ENCODE measurements at regions not wholly inside any gene's neighbourhood (a gene's known extent, or its start where the extent isn't known, plus 50 kb on each side); places are given as distances from the start of the nearest gene placed in this dataset.
A peak's percentile ranks its signal among the peaks of the same experiment; 100 is the strongest.
"Not testable (repeated sequence)": the region's sequence is repeated elsewhere in the genome, so short reads cannot be mapped to it uniquely, and the experiment has no call there.

GRCh38 chr1:161444255-161444654 lies 61.0 kb upstream of the FCGR2A start:
- not testable (repeated sequence) for H3K36me3 ChIP-seq (ENCODE audit: insufficient read depth, low read length); H3K9me3 ChIP-seq (ENCODE audit: low read length); H3K4me2 ChIP-seq (ENCODE audit: low read length); H3K9me2 ChIP-seq (ENCODE audit: low read depth, low read length); H3K27me3 ChIP-seq (ENCODE audit: insufficient read depth, low read length); H2AFZ ChIP-seq (ENCODE audit: low read length); H3F3A ChIP-seq (ENCODE audit: insufficient read depth, low read length); H3K79me2 ChIP-seq (ENCODE audit: insufficient read depth, low read length); H3K27ac ChIP-seq (ENCODE audit: low read depth, low read length, poor library complexity, severe bottlenecking); H3K9ac ChIP-seq (ENCODE audit: low read length); H3K4me1 ChIP-seq (ENCODE audit: insufficient read depth, low read length, severe bottlenecking); H4K20me1 ChIP-seq (ENCODE audit: insufficient read depth, low read length); H3K4me3 ChIP-seq (ENCODE audit: low read depth, low read length, poor library complexity, severe bottlenecking)

DNA sequence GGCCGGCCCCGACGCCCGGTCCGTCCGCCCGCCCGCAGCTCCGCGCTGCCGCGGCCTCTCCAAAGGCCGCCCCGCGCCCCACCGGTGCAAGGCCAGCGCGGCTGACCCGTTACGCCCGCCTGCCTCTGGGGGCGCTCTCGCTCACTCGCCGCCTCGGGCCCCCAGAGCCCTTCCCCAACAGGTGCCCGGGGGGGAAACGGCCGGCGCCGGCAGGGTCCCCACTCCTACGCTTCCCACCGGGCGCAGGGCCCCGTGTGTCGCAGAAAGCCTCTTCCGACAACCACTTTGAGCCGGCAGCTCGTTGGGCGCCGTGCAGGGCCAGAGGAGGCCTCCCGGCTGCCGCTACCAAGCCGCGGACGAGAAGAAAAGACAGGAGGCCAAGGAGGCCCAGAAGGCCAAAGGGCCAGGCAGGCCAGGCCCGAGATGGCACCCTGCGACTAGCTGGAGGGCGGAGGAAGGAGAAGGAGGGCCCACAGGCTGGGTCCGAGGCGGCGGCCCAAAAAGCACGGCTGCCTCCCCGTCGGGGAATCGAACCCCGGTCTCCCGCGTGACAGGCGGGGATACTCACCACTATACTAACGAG lies 64.9 kb upstream of the FCGR2A start:
- H3K9me3 ChIP-seq (ENCODE audit: low read length) = no peaks in the 10 kb centered on the region

DNA sequence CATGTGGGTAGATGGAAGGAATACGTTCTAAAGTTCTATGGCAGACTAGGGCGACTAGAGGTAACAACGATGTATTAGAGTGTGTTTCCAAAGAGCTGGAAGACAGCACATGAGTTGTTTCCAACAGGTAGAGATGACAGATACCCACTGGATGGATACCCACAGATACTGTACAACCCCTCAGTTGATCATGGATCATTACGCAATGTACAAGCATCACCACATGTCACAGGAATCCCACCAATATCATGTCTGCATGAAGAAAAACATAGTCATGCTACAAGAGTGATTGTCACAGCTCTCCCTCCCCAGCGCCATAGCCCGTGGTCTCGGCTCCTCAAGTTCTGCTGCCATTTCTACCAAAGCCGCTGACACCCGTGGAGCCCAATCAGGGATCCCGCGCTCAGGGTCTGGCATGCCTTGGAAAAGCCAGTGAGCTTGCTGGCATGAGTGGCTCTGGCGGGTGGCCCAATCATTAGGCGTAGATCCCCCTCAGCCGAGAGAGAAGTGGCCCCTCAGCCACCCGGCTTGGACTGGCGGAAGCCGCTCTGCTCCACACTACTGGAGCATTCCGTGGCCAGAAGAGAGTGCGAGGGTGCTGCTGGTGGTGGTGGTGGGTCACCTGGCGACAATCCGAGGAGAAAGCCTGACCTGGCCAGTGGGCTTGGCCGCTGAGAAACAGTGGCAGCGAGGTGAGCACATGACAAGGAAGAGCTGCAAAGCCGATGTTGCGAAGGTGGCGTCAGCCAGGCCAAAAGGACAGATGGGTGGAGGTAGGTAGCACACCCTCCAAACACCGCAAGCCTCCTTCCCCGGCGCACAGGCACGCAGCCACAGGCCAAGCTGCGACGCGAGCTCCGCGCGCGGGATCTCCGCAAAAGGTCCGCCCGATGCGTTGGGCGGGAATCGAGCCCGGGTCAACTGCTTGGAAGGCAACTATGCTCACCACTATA lies 65.7 kb upstream of the FCGR2A start:
- H3K9me2 ChIP-seq (ENCODE audit: low read depth, low read length) = no peaks in the 10 kb centered on the region
- H3F3A ChIP-seq (ENCODE audit: insufficient read depth, low read length) = no peaks in the 10 kb centered on the region
- H3K4me3 ChIP-seq (ENCODE audit: low read depth, low read length, poor library complexity, severe bottlenecking) = peak overlapping the region; percentile 75
- H3K27ac ChIP-seq (ENCODE audit: low read depth, low read length, poor library complexity, severe bottlenecking) = peak overlapping the region; percentile 11
- H3K9me3 ChIP-seq (ENCODE audit: low read length) = no peaks in the 10 kb centered on the region
- H4K20me1 ChIP-seq (ENCODE audit: insufficient read depth, low read length) = no peaks in the 10 kb centered on the region
- no peak overlapping the region for H2AFZ ChIP-seq (ENCODE audit: low read length)
- peaks cover 11% of the 10 kb centered on the region for H3K4me1 ChIP-seq (ENCODE audit: insufficient read depth, low read length, severe bottlenecking)
- no peaks in the 10 kb centered on the region for H3K79me2 ChIP-seq (ENCODE audit: insufficient read depth, low read length)
- peak overlapping the region; percentile 80 for H3K4me2 ChIP-seq (ENCODE audit: low read length)
- no peaks in the 10 kb centered on the region; the same call in 1 of the 2 replicates for H3K36me3 ChIP-seq (ENCODE audit: insufficient read depth, low read length)
- H3K27me3 ChIP-seq (ENCODE audit: insufficient read depth, low read length) = no peaks in the 10 kb centered on the region
- TF ChIP-seq, protein P1, sequence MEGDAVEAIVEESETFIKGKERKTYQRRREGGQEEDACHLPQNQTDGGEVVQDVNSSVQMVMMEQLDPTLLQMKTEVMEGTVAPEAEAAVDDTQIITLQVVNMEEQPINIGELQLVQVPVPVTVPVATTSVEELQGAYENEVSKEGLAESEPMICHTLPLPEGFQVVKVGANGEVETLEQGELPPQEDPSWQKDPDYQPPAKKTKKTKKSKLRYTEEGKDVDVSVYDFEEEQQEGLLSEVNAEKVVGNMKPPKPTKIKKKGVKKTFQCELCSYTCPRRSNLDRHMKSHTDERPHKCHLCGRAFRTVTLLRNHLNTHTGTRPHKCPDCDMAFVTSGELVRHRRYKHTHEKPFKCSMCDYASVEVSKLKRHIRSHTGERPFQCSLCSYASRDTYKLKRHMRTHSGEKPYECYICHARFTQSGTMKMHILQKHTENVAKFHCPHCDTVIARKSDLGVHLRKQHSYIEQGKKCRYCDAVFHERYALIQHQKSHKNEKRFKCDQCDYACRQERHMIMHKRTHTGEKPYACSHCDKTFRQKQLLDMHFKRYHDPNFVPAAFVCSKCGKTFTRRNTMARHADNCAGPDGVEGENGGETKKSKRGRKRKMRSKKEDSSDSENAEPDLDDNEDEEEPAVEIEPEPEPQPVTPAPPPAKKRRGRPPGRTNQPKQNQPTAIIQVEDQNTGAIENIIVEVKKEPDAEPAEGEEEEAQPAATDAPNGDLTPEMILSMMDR (IDR thresholded peaks at IDR 0.05; ENCODE audit: low read length) = no peak
- no peak for TF ChIP-seq EZH2 (IDR thresholded peaks at IDR 0.05; ENCODE audit: borderline replicate concordance, low read length)
- peak overlapping the region; percentile 59 for H3K9ac ChIP-seq (ENCODE audit: low read length)

More for the DNA sequence above, 64.9 kb upstream of the FCGR2A start:
- Histone ChIP-seq H3K27ac (ENCODE audit: low read depth, low read length, poor library complexity, severe bottlenecking) (peak overlapping the region; percentile 79), H3K27me3 (ENCODE audit: insufficient read depth, low read length) (no peaks in the 10 kb centered on the region), H3K4me2 (ENCODE audit: low read length) (peak overlapping the region; percentile 80), H3K9ac (ENCODE audit: low read length) (peak overlapping the region; percentile 88), H3K79me2 (ENCODE audit: insufficient read depth, low read length) (no peaks in the 10 kb centered on the region), H3K4me1 (ENCODE audit: insufficient read depth, low read length, severe bottlenecking) (peaks cover 11% of the 10 kb centered on the region), H3K4me3 (ENCODE audit: low read depth, low read length, poor library complexity, severe bottlenecking) (peak overlapping the region; percentile 75), H4K20me1 (ENCODE audit: insufficient read depth, low read length) (no peaks in the 10 kb centered on the region), H2AFZ (ENCODE audit: low read length) (no peak overlapping the region), H3F3A (ENCODE audit: insufficient read depth, low read length) (no peaks in the 10 kb centered on the region), H3K9me2 (ENCODE audit: low read depth, low read length) (no peaks in the 10 kb centered on the region), H3K36me3 (ENCODE audit: insufficient read depth, low read length) (no peaks in the 10 kb centered on the region; the same call in 1 of the 2 replicates)
- TF ChIP-seq EZH2 (IDR thresholded peaks at IDR 0.05; ENCODE audit: borderline replicate concordance, low read length) = no peak
- TF ChIP-seq, protein P1 (IDR thresholded peaks at IDR 0.05; ENCODE audit: low read length) = peak; percentile 56

GRCh38 chr1:161433191-161433590 lies 65.5 kb upstream of the CFAP126 start:
- not testable (repeated sequence) for H3K4me2 ChIP-seq (ENCODE audit: low read length); H3K27ac ChIP-seq (ENCODE audit: low read depth, low read length, poor library complexity, severe bottlenecking); H3K9me2 ChIP-seq (ENCODE audit: low read depth, low read length); H3K79me2 ChIP-seq (ENCODE audit: insufficient read depth, low read length); H3K27me3 ChIP-seq (ENCODE audit: insufficient read depth, low read length); H3K9me3 ChIP-seq (ENCODE audit: low read length); H3K36me3 ChIP-seq (ENCODE audit: insufficient read depth, low read length); H3K4me3 ChIP-seq (ENCODE audit: low read depth, low read length, poor library complexity, severe bottlenecking); H4K20me1 ChIP-seq (ENCODE audit: insufficient read depth, low read length); H3F3A ChIP-seq (ENCODE audit: insufficient read depth, low read length); H3K9ac ChIP-seq (ENCODE audit: low read length); H2AFZ ChIP-seq (ENCODE audit: low read length); H3K4me1 ChIP-seq (ENCODE audit: insufficient read depth, low read length, severe bottlenecking)

Data from OCI-LY1 (cell line).